SK-N-SH (cell line): ENCODE measurements at regions not wholly inside any gene's neighbourhood (a gene's known extent, or its start where the extent isn't known, plus 50 kb on each side); places are given as distances from the start of the nearest gene placed in this dataset.

Source experiments
- CHD2 ChIP-seq: fragments of 150-350 bp; IDR thresholded peaks from 2 replicates; pipeline ENCODE4 v1.6.1; 2018; ENCODE audit warnings: low read length; ENCODE audit not compliant: partially characterized antibody
- EZH2phosphoT487 ChIP-seq: fragments of 200-600 bp; sonication (generic); IDR thresholded peaks from 2 replicates; pipeline ENCODE4 v1.6.1; 2017; ENCODE audit warnings: low read depth, mixed run types, mild to moderate bottlenecking, antibody characterized with exemption, moderate library complexity, borderline replicate concordance
- MAX ChIP-seq: IDR thresholded peaks from 2 replicates; pipeline ENCODE4 v1.4.0; 2012; ENCODE audit warnings: low read depth
- TF ChIP-seq, protein P1 (sequence below): fragments of 200-600 bp; sonication (generic); IDR thresholded peaks from 2 replicates; pipeline ENCODE4 v1.6.1; 2017; ENCODE audit warnings: antibody characterized with exemption, mild to moderate bottlenecking, moderate library complexity

- TF ChIP-seq MAX (no peak), EZH2phosphoT487 (no peak), CHD2 (no peak)
- TF ChIP-seq, protein P1, sequence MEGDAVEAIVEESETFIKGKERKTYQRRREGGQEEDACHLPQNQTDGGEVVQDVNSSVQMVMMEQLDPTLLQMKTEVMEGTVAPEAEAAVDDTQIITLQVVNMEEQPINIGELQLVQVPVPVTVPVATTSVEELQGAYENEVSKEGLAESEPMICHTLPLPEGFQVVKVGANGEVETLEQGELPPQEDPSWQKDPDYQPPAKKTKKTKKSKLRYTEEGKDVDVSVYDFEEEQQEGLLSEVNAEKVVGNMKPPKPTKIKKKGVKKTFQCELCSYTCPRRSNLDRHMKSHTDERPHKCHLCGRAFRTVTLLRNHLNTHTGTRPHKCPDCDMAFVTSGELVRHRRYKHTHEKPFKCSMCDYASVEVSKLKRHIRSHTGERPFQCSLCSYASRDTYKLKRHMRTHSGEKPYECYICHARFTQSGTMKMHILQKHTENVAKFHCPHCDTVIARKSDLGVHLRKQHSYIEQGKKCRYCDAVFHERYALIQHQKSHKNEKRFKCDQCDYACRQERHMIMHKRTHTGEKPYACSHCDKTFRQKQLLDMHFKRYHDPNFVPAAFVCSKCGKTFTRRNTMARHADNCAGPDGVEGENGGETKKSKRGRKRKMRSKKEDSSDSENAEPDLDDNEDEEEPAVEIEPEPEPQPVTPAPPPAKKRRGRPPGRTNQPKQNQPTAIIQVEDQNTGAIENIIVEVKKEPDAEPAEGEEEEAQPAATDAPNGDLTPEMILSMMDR, result no peak
Observed at GRCh38 chrX:45667666-45668065, 467.0 kb upstream of the DIPK2B start.
